K562 (cell line): ENCODE measurements at regions not wholly inside any gene's neighbourhood (a gene's known extent, or its start where the extent isn't known, plus 50 kb on each side); places are given as distances from the start of the nearest gene placed in this dataset.

Source experiments
- ATAC-seq: fragments of 200-7000 bp; cut with Tn5 transposase; 3 replicates; pipeline ENCODE4 v1.9.1; 2020; ENCODE audit warnings: moderate library complexity
- BruUV-seq: library from RNA; stranded (reverse); fragments of 400-500 nt; replicated peaks from 2 replicates; lab custom pipeline; 2021; lab: Mats Ljungman, UMichigan
- CTCF ChIA-PET: fragments of 300-600 bp; formaldehyde crosslinking; extraction: SDS; loops from one replicate; lab custom pipeline; 2021; ENCODE audit warnings: low intra/inter-chr PET ratio; lab: Yijun Ruan, JAX
- POLR2A ChIA-PET: fragments of 300-600, 350-650 bp; sonication (Branson Sonifier 250); formaldehyde crosslinking; extraction: SDS; loops from one replicate; lab custom pipeline; 2021; ENCODE audit warnings: antibody characterized with exemption, inconsistent platforms; lab: Yijun Ruan, JAX
- DNase-seq, 4 experiments: peaks; one replicate each; pipeline versions ENCODE4 v3.0.0 to v3.0.0-alpha.2; 2011 to 2018; ENCODE audit warnings: low spot score in 3 of 4, mixed read lengths in 3 of 4; ENCODE audit errors: extremely low read depth in 1 of 4
- FAIRE-seq: peaks from 2 replicates; lab custom pipeline; 2011; peaks lifted over from hg19 to GRCh38; lab: Jason Lieb, UNC
- H2AFZ ChIP-seq: 2 replicates; pipeline ENCODE4 v1.6.0; 2011; ENCODE audit warnings: low read depth, low read length, control low read depth, inconsistent platforms
- H3K27ac ChIP-seq: fragments of 200-600 bp; 3 replicates; pipeline ENCODE4 v1.8.0; 2011; ENCODE audit warnings: low read depth, mild to moderate bottlenecking, control low read depth, inconsistent platforms, low read length, moderate library complexity, mixed read lengths; ENCODE audit errors: extremely low read depth
- H3K27me3 ChIP-seq, 2 experiments: fragments of 300-600 bp in 1 of 2; 2 replicates in 1 of 2; 3 replicates in 1 of 2; pipeline versions ENCODE4 v1.6.0 to v1.8.0; 2011; ENCODE audit warnings: inconsistent platforms in 2 of 2, low read length in 2 of 2, mild to moderate bottlenecking in 1 of 2, mixed read lengths in 1 of 2, moderate library complexity in 1 of 2; ENCODE audit not compliant: control insufficient read depth in 2 of 2, insufficient read depth in 2 of 2
- H3K36me3 ChIP-seq: fragments of 300-600 bp; 3 replicates; pipeline ENCODE4 v1.8.0; 2011; ENCODE audit warnings: mild to moderate bottlenecking, low read length, inconsistent platforms; ENCODE audit not compliant: control insufficient read depth, insufficient read depth
- H3K4me1 ChIP-seq, 2 experiments: fragments of 200-600 bp in 1 of 2; replicated peaks in 1 of 2; 2 replicates in 1 of 2; 3 replicates in 1 of 2; pipeline versions ENCODE4 v1.5.1 to v1.8.0; 2011; ENCODE audit warnings: inconsistent platforms in 2 of 2, low read length in 2 of 2, mild to moderate bottlenecking in 1 of 2, mixed read lengths in 1 of 2, moderate library complexity in 1 of 2; ENCODE audit not compliant: control insufficient read depth in 2 of 2, insufficient read depth in 2 of 2
- H3K4me2 ChIP-seq: 2 replicates; pipeline ENCODE4 v1.6.1; 2011; ENCODE audit warnings: low read length, control low read depth, inconsistent platforms, mixed read lengths; ENCODE audit not compliant: insufficient read depth
- H3K4me3 ChIP-seq: fragments of 200-600 bp; sonication (generic), shearing (Covaris generic); 2 replicates; pipeline ENCODE4 v1.5.1; 2016; ENCODE audit warnings: control low read depth, inconsistent platforms
- H3K79me2 ChIP-seq: fragments of 200-600 bp; 3 replicates; pipeline ENCODE4 v1.8.0; 2011; ENCODE audit warnings: low read length, inconsistent platforms; ENCODE audit not compliant: control insufficient read depth, insufficient read depth
- H3K9ac ChIP-seq, 2 experiments: 2 replicates each; pipeline versions ENCODE4 v1.6.0 to v1.6.1; 2011; ENCODE audit warnings: low read depth in 2 of 2, low read length in 2 of 2, control low read depth in 1 of 2, inconsistent platforms in 1 of 2, mild to moderate bottlenecking in 1 of 2, mixed read lengths in 1 of 2; ENCODE audit not compliant: insufficient read depth in 1 of 2
- H3K9me1 ChIP-seq: one replicate; pipeline ENCODE4 v1.6.0; 2011; ENCODE audit warnings: inconsistent platforms, mild to moderate bottlenecking, low read length, moderate library complexity; ENCODE audit not compliant: control insufficient read depth, insufficient read depth
- H3K9me3 ChIP-seq: replicated peaks from 2 replicates; pipeline ENCODE4 v1.5.1; 2011; ENCODE audit warnings: low read depth, low read length, inconsistent platforms; ENCODE audit not compliant: control insufficient read depth, insufficient read depth
- H4K20me1 ChIP-seq: replicated peaks from 2 replicates; pipeline ENCODE4 v1.6.1; 2011; ENCODE audit warnings: low read length, inconsistent platforms, mixed read lengths; ENCODE audit not compliant: control insufficient read depth, insufficient read depth
- CC2D1A ChIP-seq: fragments of 450-650 bp; IDR thresholded peaks from 2 replicates; pipeline ENCODE4 v1.6.1; 2017; ENCODE audit warnings: mild to moderate bottlenecking
- DIDO1 ChIP-seq: fragments of 450-650 bp; IDR thresholded peaks from 2 replicates; pipeline ENCODE4 v1.6.1; 2016; ENCODE audit warnings: low read depth, missing biosample characterization, missing genetic modification characterization
- FOXP1 ChIP-seq: sonication (generic); formaldehyde crosslinking; IDR thresholded peaks from 2 replicates; pipeline ENCODE4 v1.8.0; 2022; ENCODE audit warnings: mild to moderate bottlenecking, missing genetic modification reagents
- NFE2 ChIP-seq: IDR thresholded peaks from 2 replicates; pipeline ENCODE4 v1.6.1; 2014; ENCODE audit warnings: antibody characterized with exemption, low read depth
- TSC22D4 ChIP-seq: fragments of 450-650 bp; IDR thresholded peaks from 2 replicates; pipeline ENCODE4 v1.6.1; 2016; ENCODE audit warnings: missing genetic modification characterization, missing biosample characterization, control low read depth
- U2AF1 ChIP-seq: fragments of 200-400 bp; formaldehyde crosslinking; optimal IDR thresholded peaks from 2 replicates; pipeline ENCODE3; 2017; ENCODE audit warnings: mild to moderate bottlenecking, low read depth, low read length, moderate library complexity
- WHSC1 ChIP-seq: IDR thresholded peaks from one replicate; pipeline ENCODE4 v1.6.1; 2012; ENCODE audit warnings: low read length, control low read depth, inconsistent platforms
- ZNF124 ChIP-seq: sonication (generic); formaldehyde crosslinking; IDR thresholded peaks from 2 replicates; pipeline ENCODE4 v1.8.1; 2022; ENCODE audit warnings: missing genetic modification reagents
- ZNF316 ChIP-seq: fragments of 450-650 bp; IDR thresholded peaks from 2 replicates; pipeline ENCODE4 v1.6.1; 2016
- ZNF408 ChIP-seq: fragments of 250-450 bp; sonication (Bioruptor Pico); IDR thresholded peaks from 2 replicates; pipeline ENCODE4 v1.4.0; 2020; ENCODE audit warnings: low read depth, mild to moderate bottlenecking, moderate library complexity
- WGBS: fragments of 100-300 bp; shearing (Covaris generic); methylation state at CpG from one replicate; pipeline ENCODE4 v1.1.6; 2016; ENCODE audit warnings: low coverage, mixed read lengths; ENCODE audit not compliant: insufficient coverage; ENCODE audit errors: missing lambda C conversion rate; 5-methylcytosine and 5-hydroxymethylcytosine counted together
- in situ Hi-C: fragments of 300-500 bp; cut with MboI; formaldehyde crosslinking; loops from 4 replicates; pipeline ENCODE4 v1.15.0; 2018; ENCODE audit warnings: inconsistent platforms, mixed read lengths
- intact Hi-C: fragments of 100-400 bp; cut with micrococcal nuclease; formaldehyde crosslinking; loops from 2 replicates; pipeline ENCODE4 v1.14.2; 2022
- TF ChIP-seq, protein P1 (sequence below): IDR thresholded peaks from 2 replicates; pipeline ENCODE4 v1.6.1; 2011; ENCODE audit warnings: borderline replicate concordance, low read depth, mild to moderate bottlenecking, moderate library complexity, low read length; ENCODE audit not compliant: insufficient read depth, poor library complexity, severe bottlenecking
- TF ChIP-seq, protein P2 (sequence below): sonication (generic); formaldehyde crosslinking; IDR thresholded peaks from 2 replicates; pipeline ENCODE4 v1.8.0; 2022; ENCODE audit warnings: mild to moderate bottlenecking, missing genetic modification reagents
- TF ChIP-seq, protein P3 (sequence below): fragments of 450-650 bp; conservative IDR thresholded peaks from 2 replicates; pipeline ENCODE4 v1.6.1; 2016; ENCODE audit warnings: missing genetic modification characterization, low read depth, mild to moderate bottlenecking, missing compliant biosample characterization, moderate library complexity
- TF ChIP-seq, protein P4 (sequence below), 2 experiments: fragments of 450-650 bp; IDR thresholded peaks; 2 replicates each; pipeline ENCODE4 v1.6.1; 2018; ENCODE audit warnings: mild to moderate bottlenecking in 2 of 2, low read depth in 1 of 2; ENCODE audit not compliant: partially characterized antibody in 2 of 2

DNA sequence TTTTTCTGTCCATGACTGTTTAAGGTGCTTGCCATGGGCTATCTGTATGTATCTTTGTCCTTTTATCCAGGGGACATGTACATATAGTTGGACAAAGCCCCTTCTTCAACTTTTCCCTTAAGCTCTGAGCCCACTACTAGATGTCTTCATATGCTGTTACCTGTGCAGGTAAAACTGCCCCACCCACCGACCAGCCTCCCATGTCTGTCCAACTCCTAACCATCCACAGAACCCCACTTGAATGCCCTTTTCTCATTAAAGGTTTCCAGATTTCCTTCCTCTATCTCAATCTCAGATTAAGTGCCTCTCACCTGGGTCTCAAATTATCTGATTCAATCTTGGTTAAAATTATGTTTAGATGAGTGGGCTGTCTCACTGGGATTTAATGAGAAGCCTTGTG lies 136.3 kb downstream of the RNASET2 start:
- H3K36me3 ChIP-seq = no peaks in the 10 kb centered on the region
- WGBS = 6% methylated on average over 1 of the region's 1 CpG
- H3K4me1 ChIP-seq = no peaks in the 10 kb centered on the region; a peak in 1 of 5 replicates
- H2AFZ ChIP-seq = no peak overlapping the region
- no peaks in the 10 kb centered on the region for H3K9me3 ChIP-seq
- BruUV-seq = no TSS peak
- ChIA-PET CTCF (no interaction called here), POLR2A (interaction anchor here (0.7 to 1.0 kb wide), 2 partner anchors 9 to 131 kb away, joined by 3 to 4 read pairs; no protein-coding TSS in a partner anchor)
- no peak for FAIRE-seq
- intact Hi-C loops (no loop called here), in situ Hi-C loops (no loop called here)
- H3K9ac ChIP-seq = no peak overlapping the region
- no peak for DNase-seq
- ATAC-seq = no peak
- H4K20me1 ChIP-seq = 0 out of 2 replicates have a peak, but pooled peaks cover 2% of the 10 kb centered on the region
- H3K79me2 ChIP-seq = no peaks in the 10 kb centered on the region
- no peaks in the 10 kb centered on the region for H3K9me1 ChIP-seq
- H3K27me3 ChIP-seq = peaks cover 7 to 32% of the 10 kb centered on the region in 2 experiments; a peak in 4 of 5 replicates
- no peak overlapping the region for H3K27ac ChIP-seq
- no peak overlapping the region for H3K4me3 ChIP-seq
- H3K4me2 ChIP-seq = no peak overlapping the region
- TF ChIP-seq ZNF124 (CRISPR knock-in tag) = no peak
- TF ChIP-seq, protein P1, sequence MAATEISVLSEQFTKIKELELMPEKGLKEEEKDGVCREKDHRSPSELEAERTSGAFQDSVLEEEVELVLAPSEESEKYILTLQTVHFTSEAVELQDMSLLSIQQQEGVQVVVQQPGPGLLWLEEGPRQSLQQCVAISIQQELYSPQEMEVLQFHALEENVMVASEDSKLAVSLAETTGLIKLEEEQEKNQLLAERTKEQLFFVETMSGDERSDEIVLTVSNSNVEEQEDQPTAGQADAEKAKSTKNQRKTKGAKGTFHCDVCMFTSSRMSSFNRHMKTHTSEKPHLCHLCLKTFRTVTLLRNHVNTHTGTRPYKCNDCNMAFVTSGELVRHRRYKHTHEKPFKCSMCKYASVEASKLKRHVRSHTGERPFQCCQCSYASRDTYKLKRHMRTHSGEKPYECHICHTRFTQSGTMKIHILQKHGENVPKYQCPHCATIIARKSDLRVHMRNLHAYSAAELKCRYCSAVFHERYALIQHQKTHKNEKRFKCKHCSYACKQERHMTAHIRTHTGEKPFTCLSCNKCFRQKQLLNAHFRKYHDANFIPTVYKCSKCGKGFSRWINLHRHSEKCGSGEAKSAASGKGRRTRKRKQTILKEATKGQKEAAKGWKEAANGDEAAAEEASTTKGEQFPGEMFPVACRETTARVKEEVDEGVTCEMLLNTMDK = no peak
- TF ChIP-seq U2AF1 = no peak
- no peak for TF ChIP-seq WHSC1
- TF ChIP-seq DIDO1 (tag) = no peak
- no peak for TF ChIP-seq FOXP1 (CRISPR knock-in tag)
- no peak for TF ChIP-seq TSC22D4 (tag)
- no peak for TF ChIP-seq ZNF408 (CRISPR knock-in tag)
- no peak for TF ChIP-seq CC2D1A
- no peak for TF ChIP-seq ZNF316
- no peak for TF ChIP-seq NFE2
- TF ChIP-seq, protein P2, sequence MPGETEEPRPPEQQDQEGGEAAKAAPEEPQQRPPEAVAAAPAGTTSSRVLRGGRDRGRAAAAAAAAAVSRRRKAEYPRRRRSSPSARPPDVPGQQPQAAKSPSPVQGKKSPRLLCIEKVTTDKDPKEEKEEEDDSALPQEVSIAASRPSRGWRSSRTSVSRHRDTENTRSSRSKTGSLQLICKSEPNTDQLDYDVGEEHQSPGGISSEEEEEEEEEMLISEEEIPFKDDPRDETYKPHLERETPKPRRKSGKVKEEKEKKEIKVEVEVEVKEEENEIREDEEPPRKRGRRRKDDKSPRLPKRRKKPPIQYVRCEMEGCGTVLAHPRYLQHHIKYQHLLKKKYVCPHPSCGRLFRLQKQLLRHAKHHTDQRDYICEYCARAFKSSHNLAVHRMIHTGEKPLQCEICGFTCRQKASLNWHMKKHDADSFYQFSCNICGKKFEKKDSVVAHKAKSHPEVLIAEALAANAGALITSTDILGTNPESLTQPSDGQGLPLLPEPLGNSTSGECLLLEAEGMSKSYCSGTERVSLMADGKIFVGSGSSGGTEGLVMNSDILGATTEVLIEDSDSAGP (CRISPR knock-in tag) = no peak
- TF ChIP-seq, protein P3, sequence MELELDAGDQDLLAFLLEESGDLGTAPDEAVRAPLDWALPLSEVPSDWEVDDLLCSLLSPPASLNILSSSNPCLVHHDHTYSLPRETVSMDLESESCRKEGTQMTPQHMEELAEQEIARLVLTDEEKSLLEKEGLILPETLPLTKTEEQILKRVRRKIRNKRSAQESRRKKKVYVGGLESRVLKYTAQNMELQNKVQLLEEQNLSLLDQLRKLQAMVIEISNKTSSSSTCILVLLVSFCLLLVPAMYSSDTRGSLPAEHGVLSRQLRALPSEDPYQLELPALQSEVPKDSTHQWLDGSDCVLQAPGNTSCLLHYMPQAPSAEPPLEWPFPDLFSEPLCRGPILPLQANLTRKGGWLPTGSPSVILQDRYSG (tag) = no peak
- TF ChIP-seq, protein P4, sequence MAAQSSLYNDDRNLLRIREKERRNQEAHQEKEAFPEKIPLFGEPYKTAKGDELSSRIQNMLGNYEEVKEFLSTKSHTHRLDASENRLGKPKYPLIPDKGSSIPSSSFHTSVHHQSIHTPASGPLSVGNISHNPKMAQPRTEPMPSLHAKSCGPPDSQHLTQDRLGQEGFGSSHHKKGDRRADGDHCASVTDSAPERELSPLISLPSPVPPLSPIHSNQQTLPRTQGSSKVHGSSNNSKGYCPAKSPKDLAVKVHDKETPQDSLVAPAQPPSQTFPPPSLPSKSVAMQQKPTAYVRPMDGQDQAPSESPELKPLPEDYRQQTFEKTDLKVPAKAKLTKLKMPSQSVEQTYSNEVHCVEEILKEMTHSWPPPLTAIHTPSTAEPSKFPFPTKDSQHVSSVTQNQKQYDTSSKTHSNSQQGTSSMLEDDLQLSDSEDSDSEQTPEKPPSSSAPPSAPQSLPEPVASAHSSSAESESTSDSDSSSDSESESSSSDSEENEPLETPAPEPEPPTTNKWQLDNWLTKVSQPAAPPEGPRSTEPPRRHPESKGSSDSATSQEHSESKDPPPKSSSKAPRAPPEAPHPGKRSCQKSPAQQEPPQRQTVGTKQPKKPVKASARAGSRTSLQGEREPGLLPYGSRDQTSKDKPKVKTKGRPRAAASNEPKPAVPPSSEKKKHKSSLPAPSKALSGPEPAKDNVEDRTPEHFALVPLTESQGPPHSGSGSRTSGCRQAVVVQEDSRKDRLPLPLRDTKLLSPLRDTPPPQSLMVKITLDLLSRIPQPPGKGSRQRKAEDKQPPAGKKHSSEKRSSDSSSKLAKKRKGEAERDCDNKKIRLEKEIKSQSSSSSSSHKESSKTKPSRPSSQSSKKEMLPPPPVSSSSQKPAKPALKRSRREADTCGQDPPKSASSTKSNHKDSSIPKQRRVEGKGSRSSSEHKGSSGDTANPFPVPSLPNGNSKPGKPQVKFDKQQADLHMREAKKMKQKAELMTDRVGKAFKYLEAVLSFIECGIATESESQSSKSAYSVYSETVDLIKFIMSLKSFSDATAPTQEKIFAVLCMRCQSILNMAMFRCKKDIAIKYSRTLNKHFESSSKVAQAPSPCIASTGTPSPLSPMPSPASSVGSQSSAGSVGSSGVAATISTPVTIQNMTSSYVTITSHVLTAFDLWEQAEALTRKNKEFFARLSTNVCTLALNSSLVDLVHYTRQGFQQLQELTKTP (IDR thresholded peaks at IDR 0.05; ENCODE audit: low read depth in 1 of 2, partially characterized antibody in 2 of 2) = no peak
